OCI-LY1 (cell line): ENCODE measurements at regions not wholly inside any gene's neighbourhood (a gene's known extent, or its start where the extent isn't known, plus 50 kb on each side); places are given as distances from the start of the nearest gene placed in this dataset.

Source experiments
- H2AFZ ChIP-seq: fragments of 200-600 bp; sonication (generic), shearing (Covaris generic); 2 replicates; pipeline ENCODE4 v1.6.0; 2014; ENCODE audit warnings: antibody characterized with exemption, mild to moderate bottlenecking, low read length
- H3F3A ChIP-seq: fragments of 200-600 bp; sonication (generic), shearing (Covaris generic); 2 replicates; pipeline ENCODE4 v1.6.0; 2014; ENCODE audit warnings: mild to moderate bottlenecking, antibody characterized with exemption, low read length, moderate library complexity; ENCODE audit not compliant: insufficient read depth
- H3K27ac ChIP-seq: fragments of 200-600 bp; sonication (generic); 2 replicates; pipeline ENCODE4 v1.5.1; 2014; ENCODE audit warnings: low read length, mixed run types, mild to moderate bottlenecking, low read depth; ENCODE audit not compliant: poor library complexity, severe bottlenecking
- H3K27me3 ChIP-seq: fragments of 200-600 bp; sonication (generic); 2 replicates; pipeline ENCODE4 v1.6.0; 2014; ENCODE audit warnings: antibody characterized with exemption, mild to moderate bottlenecking, low read length, moderate library complexity; ENCODE audit not compliant: insufficient read depth
- H3K36me3 ChIP-seq: fragments of 200-600 bp; sonication (generic); 2 replicates; pipeline ENCODE4 v1.6.1; 2014; ENCODE audit warnings: mild to moderate bottlenecking, antibody characterized with exemption, low read length, moderate library complexity, mixed read lengths; ENCODE audit not compliant: insufficient read depth
- H3K4me1 ChIP-seq: fragments of 200-600 bp; sonication (generic); 2 replicates; pipeline ENCODE4 v1.5.1; 2014; ENCODE audit warnings: mild to moderate bottlenecking, low read length, moderate library complexity; ENCODE audit not compliant: insufficient read depth, severe bottlenecking
- H3K4me2 ChIP-seq: fragments of 200-600 bp; sonication (generic), shearing (Covaris generic); 2 replicates; pipeline ENCODE4 v1.6.1; 2014; ENCODE audit warnings: low read length
- H3K4me3 ChIP-seq: fragments of 200-600 bp; sonication (generic); 2 replicates; pipeline ENCODE4 v1.5.1; 2014; ENCODE audit warnings: low read length, low read depth, mild to moderate bottlenecking, mixed read lengths; ENCODE audit not compliant: poor library complexity, severe bottlenecking
- H3K79me2 ChIP-seq: fragments of 200-600 bp; shearing (Covaris generic); 2 replicates; pipeline ENCODE4 v1.6.1; 2016; ENCODE audit warnings: mixed run types, low read length, mixed read lengths; ENCODE audit not compliant: insufficient read depth
- H3K9ac ChIP-seq: fragments of 200-600 bp; sonication (generic), shearing (Covaris generic); 2 replicates; pipeline ENCODE4 v1.6.1; 2014; ENCODE audit warnings: mild to moderate bottlenecking, low read length, mixed read lengths
- H3K9me2 ChIP-seq: fragments of 200-600 bp; sonication (generic), shearing (Covaris generic); 2 replicates; pipeline ENCODE4 v1.6.1; 2014; ENCODE audit warnings: low read depth, mild to moderate bottlenecking, low read length, mixed read lengths
- H3K9me3 ChIP-seq: fragments of 200-600 bp; shearing (Covaris generic); 2 replicates; pipeline ENCODE4 v1.6.1; 2014; ENCODE audit warnings: low read length, mixed read lengths
- H4K20me1 ChIP-seq: fragments of 200-600 bp; sonication (generic), shearing (Covaris generic); 2 replicates; pipeline ENCODE4 v1.6.0; 2016; ENCODE audit warnings: mild to moderate bottlenecking, low read length; ENCODE audit not compliant: insufficient read depth
- CTCF ChIP-seq: fragments of 200-600 bp; sonication (generic), shearing (Covaris generic); IDR thresholded peaks from 2 replicates; pipeline ENCODE4 v1.5.1; 2017; ENCODE audit warnings: mild to moderate bottlenecking, antibody characterized with exemption, low read length, moderate library complexity, mixed read lengths
- EZH2 ChIP-seq: fragments of 200-600 bp; sonication (generic), shearing (Covaris generic); IDR thresholded peaks from 2 replicates; pipeline ENCODE4 v1.8.0; 2017; ENCODE audit warnings: borderline replicate concordance, mixed run types, mild to moderate bottlenecking, antibody characterized with exemption, low read length, moderate library complexity, mixed read lengths

GRCh38 chr4:64617800-64618199 lies 208.6 kb upstream of the TECRL start:
- no peaks in the 10 kb centered on the region for H3K9me2 ChIP-seq
- H3K4me2 ChIP-seq: no peak overlapping the region
- H2AFZ ChIP-seq: no peak overlapping the region
- H3K9me3 ChIP-seq: no peaks in the 10 kb centered on the region
- H3K9ac ChIP-seq: no peak overlapping the region
- no peaks in the 10 kb centered on the region for H3K36me3 ChIP-seq
- no peak; the same call in 1 of the 2 replicates for TF ChIP-seq CTCF
- TF ChIP-seq EZH2: no peak
- H3K4me1 ChIP-seq: no peaks in the 10 kb centered on the region
- H3K79me2 ChIP-seq: no peaks in the 10 kb centered on the region
- H3K27ac ChIP-seq: no peak overlapping the region
- H4K20me1 ChIP-seq: no peaks in the 10 kb centered on the region
- no peak overlapping the region for H3K4me3 ChIP-seq
- no peaks in the 10 kb centered on the region for H3F3A ChIP-seq
- H3K27me3 ChIP-seq: no peaks in the 10 kb centered on the region

- H3K9me2 ChIP-seq: no peaks in the 10 kb centered on the region
- H3K9ac ChIP-seq: no peak overlapping the region
- TF ChIP-seq CTCF (no peak), EZH2 (no peak)
- no peaks in the 10 kb centered on the region for H4K20me1 ChIP-seq
- H3K36me3 ChIP-seq: no peaks in the 10 kb centered on the region
- H3F3A ChIP-seq: no peaks in the 10 kb centered on the region
- no peaks in the 10 kb centered on the region for H3K9me3 ChIP-seq
- H3K4me3 ChIP-seq: no peak overlapping the region
- no peak overlapping the region for H3K4me2 ChIP-seq
- H3K27me3 ChIP-seq: no peaks in the 10 kb centered on the region
- H3K4me1 ChIP-seq: no peaks in the 10 kb centered on the region
- H2AFZ ChIP-seq: no peak overlapping the region
- no peaks in the 10 kb centered on the region for H3K79me2 ChIP-seq
- no peak overlapping the region for H3K27ac ChIP-seq
Measured at GRCh38 chr4:64614276-64614675, 205.0 kb upstream of the TECRL start.

GRCh38 chr4:64613046-64613445 lies 203.8 kb upstream of the TECRL start:
- Histone ChIP-seq H3K9me2 (no peaks in the 10 kb centered on the region), H3K4me1 (no peaks in the 10 kb centered on the region), H3K27ac (no peak overlapping the region), H3K27me3 (no peaks in the 10 kb centered on the region), H3F3A (no peaks in the 10 kb centered on the region), H3K36me3 (no peaks in the 10 kb centered on the region), H3K9ac (no peak overlapping the region), H3K79me2 (no peaks in the 10 kb centered on the region), H4K20me1 (no peaks in the 10 kb centered on the region), H3K4me3 (no peak overlapping the region), H3K4me2 (no peak overlapping the region), H3K9me3 (no peaks in the 10 kb centered on the region), H2AFZ (no peak overlapping the region)
- no peak for TF ChIP-seq CTCF
- no peak for TF ChIP-seq EZH2
